ENCODE measurements at regions not wholly inside any gene's neighbourhood (a gene's known extent, or its start where the extent isn't known, plus 50 kb on each side); places are given as distances from the start of the nearest gene placed in this dataset.

DNA sequence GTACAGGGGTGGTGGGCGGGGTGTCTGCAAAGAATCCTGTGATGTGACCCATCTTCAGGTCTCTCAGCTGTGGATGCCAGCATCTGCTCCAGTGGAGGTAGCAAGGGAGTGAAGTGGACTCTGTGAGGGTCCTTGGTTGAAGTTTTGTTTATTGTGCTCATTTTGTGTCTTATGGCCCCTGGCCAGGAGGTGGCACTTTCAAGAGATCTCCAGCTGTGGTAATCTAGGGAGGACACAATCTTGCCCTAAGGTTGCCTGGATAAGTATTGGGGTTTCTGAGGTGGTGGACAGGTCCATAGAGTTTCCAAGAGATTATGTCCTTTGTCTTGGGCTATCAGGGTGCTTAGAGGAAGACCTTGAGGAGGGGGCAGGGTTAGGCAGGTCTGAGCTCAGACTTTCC, 260.7 kb downstream of the CCDC59 start:
- TF ChIP-seq REST (IDR thresholded peaks at IDR 0.05; ENCODE audit: low read depth, low read length), result no peak
- Histone ChIP-seq H3K9me2 (no peaks in the 10 kb centered on the region), H3K4me1 (ENCODE audit: control insufficient read depth in 1 of 2, insufficient read depth in 2 of 2, low read depth in 1 of 2, low read length in 1 of 2) (no peaks in the 10 kb centered on the region), H3K79me2 (ENCODE audit: insufficient read depth) (no peaks in the 10 kb centered on the region), H3K9ac (no peak overlapping the region), H3K4me2 (no peak overlapping the region), H3F3A (replicated peaks; ENCODE audit: insufficient read depth) (no peaks in the 10 kb centered on the region), H3K4me3 (ENCODE audit: low read depth in 2 of 2, low read length in 1 of 2) (no peak overlapping the region), H3K27ac (ENCODE audit: low read depth in 2 of 2, low read length in 1 of 2) (no peak overlapping the region), H2AFZ (ENCODE audit: low read depth) (no peak overlapping the region), H4K20me1 (ENCODE audit: insufficient read depth) (no peaks in the 10 kb centered on the region), H3K27me3 (ENCODE audit: insufficient read depth) (no peaks in the 10 kb centered on the region), H3K9me3 (no peaks in the 10 kb centered on the region), H3K36me3 (replicated peaks in 1 of 2; ENCODE audit: control insufficient read depth in 1 of 2, insufficient read depth in 2 of 2, low read length in 1 of 2) (no peaks in the 10 kb centered on the region)
- DNase-seq, result no peak
- ChIA-PET POLR2A (no interaction called here), CTCF (no interaction called here)
- WGBS (ENCODE audit: low lambda C conversion rate), result no CpG with 5 or more reads among the region's 1 CpG

DNA sequence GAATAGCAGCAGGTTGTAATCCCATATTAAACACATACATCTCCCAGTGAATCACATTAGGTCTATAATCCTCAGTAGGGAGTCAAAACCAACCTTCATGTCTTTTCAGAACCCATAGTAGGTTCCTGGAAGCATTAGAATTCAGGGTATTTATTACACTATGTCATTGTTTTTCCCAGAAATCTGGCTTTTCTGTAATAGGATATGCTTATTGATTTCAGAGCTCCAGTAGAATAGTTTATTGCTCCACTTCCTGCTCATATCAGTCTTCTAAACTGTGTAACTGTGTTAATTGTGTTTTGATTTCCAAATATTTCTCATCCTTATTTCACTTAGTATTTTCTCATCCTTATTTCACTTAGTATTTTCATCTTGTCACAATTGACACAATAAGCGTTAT, 268.0 kb downstream of the CCDC59 start:
- Histone ChIP-seq H3K4me1 (ENCODE audit: control insufficient read depth in 1 of 2, insufficient read depth in 2 of 2, low read depth in 1 of 2, low read length in 1 of 2) (no peaks in the 10 kb centered on the region), H3K79me2 (ENCODE audit: insufficient read depth) (no peaks in the 10 kb centered on the region), H3K27ac (ENCODE audit: low read depth in 2 of 2, low read length in 1 of 2) (no peak overlapping the region), H3K27me3 (ENCODE audit: insufficient read depth) (no peaks in the 10 kb centered on the region), H3K9me2 (no peaks in the 10 kb centered on the region), H3K9me3 (no peaks in the 10 kb centered on the region; the same call in 1 of the 2 replicates), H2AFZ (ENCODE audit: low read depth) (no peak overlapping the region), H3F3A (replicated peaks; ENCODE audit: insufficient read depth) (no peaks in the 10 kb centered on the region), H3K9ac (no peak overlapping the region), H4K20me1 (ENCODE audit: insufficient read depth) (no peaks in the 10 kb centered on the region), H3K36me3 (replicated peaks in 1 of 2; ENCODE audit: control insufficient read depth in 1 of 2, insufficient read depth in 2 of 2, low read length in 1 of 2) (no peaks in the 10 kb centered on the region), H3K4me3 (ENCODE audit: low read depth in 2 of 2, low read length in 1 of 2) (no peak overlapping the region), H3K4me2 (no peak overlapping the region)
- 10% methylated on average over 1 of the region's 1 CpG for WGBS (ENCODE audit: low lambda C conversion rate)
- no peak for DNase-seq
- CTCF ChIA-PET, result no interaction called here
- POLR2A ChIA-PET, result no interaction called here
- TF ChIP-seq SMC3 (IDR thresholded peaks at IDR 0.05; ENCODE audit: low read depth, low read length) (no peak), GATA2 (CRISPR knock-in tag; IDR thresholded peaks at IDR 0.05) (no peak), TAF1 (IDR thresholded peaks at IDR 0.05; ENCODE audit: borderline replicate concordance, low read depth, low read length) (no peak), RCOR1 (IDR thresholded peaks at IDR 0.05; ENCODE audit: low read length) (no peak), RAD21 (IDR thresholded peaks at IDR 0.05; ENCODE audit: low read length) (no peak), FOSL2 (IDR thresholded peaks at IDR 0.05; ENCODE audit: borderline replicate concordance, low read depth) (no peak), NRF1 (IDR thresholded peaks at IDR 0.05; ENCODE audit: low read depth, low read length) (no peak), JUND (IDR thresholded peaks at IDR 0.05) (no peak), MEF2A (IDR thresholded peaks at IDR 0.05; ENCODE audit: borderline replicate concordance, low read depth) (no peak), REST (IDR thresholded peaks at IDR 0.05; ENCODE audit: low read depth, low read length) (no peak), MAX (IDR thresholded peaks at IDR 0.05; ENCODE audit: low read depth) (no peak), POLR2AphosphoS5 (IDR thresholded peaks at IDR 0.05; ENCODE audit: low read depth, low read length) (no peak)
- TF ChIP-seq, protein P1, sequence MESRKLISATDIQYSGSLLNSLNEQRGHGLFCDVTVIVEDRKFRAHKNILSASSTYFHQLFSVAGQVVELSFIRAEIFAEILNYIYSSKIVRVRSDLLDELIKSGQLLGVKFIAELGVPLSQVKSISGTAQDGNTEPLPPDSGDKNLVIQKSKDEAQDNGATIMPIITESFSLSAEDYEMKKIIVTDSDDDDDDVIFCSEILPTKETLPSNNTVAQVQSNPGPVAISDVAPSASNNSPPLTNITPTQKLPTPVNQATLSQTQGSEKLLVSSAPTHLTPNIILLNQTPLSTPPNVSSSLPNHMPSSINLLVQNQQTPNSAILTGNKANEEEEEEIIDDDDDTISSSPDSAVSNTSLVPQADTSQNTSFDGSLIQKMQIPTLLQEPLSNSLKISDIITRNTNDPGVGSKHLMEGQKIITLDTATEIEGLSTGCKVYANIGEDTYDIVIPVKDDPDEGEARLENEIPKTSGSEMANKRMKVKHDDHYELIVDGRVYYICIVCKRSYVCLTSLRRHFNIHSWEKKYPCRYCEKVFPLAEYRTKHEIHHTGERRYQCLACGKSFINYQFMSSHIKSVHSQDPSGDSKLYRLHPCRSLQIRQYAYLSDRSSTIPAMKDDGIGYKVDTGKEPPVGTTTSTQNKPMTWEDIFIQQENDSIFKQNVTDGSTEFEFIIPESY (IDR thresholded peaks at IDR 0.05; ENCODE audit: borderline replicate concordance, low read depth), result no peak
- TF ChIP-seq, protein P2, sequence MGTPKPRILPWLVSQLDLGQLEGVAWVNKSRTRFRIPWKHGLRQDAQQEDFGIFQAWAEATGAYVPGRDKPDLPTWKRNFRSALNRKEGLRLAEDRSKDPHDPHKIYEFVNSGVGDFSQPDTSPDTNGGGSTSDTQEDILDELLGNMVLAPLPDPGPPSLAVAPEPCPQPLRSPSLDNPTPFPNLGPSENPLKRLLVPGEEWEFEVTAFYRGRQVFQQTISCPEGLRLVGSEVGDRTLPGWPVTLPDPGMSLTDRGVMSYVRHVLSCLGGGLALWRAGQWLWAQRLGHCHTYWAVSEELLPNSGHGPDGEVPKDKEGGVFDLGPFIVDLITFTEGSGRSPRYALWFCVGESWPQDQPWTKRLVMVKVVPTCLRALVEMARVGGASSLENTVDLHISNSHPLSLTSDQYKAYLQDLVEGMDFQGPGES (IDR thresholded peaks at IDR 0.05; ENCODE audit: low read depth, low read length), result no peak
- TF ChIP-seq, protein P3, sequence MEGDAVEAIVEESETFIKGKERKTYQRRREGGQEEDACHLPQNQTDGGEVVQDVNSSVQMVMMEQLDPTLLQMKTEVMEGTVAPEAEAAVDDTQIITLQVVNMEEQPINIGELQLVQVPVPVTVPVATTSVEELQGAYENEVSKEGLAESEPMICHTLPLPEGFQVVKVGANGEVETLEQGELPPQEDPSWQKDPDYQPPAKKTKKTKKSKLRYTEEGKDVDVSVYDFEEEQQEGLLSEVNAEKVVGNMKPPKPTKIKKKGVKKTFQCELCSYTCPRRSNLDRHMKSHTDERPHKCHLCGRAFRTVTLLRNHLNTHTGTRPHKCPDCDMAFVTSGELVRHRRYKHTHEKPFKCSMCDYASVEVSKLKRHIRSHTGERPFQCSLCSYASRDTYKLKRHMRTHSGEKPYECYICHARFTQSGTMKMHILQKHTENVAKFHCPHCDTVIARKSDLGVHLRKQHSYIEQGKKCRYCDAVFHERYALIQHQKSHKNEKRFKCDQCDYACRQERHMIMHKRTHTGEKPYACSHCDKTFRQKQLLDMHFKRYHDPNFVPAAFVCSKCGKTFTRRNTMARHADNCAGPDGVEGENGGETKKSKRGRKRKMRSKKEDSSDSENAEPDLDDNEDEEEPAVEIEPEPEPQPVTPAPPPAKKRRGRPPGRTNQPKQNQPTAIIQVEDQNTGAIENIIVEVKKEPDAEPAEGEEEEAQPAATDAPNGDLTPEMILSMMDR (IDR thresholded peaks at IDR 0.05), result no peak
